H9 (cell line): ENCODE measurements at regions not wholly inside any gene's neighbourhood (a gene's known extent, or its start where the extent isn't known, plus 50 kb on each side); places are given as distances from the start of the nearest gene placed in this dataset.

Experiments
- DNase-seq: peaks from one replicate; pipeline ENCODE4 v3.0.0-alpha.2; 2017
- H2AFZ ChIP-seq: one replicate; pipeline ENCODE4 v1.6.1; 2013; ENCODE audit warnings: mild to moderate bottlenecking, low read length, control low read depth, moderate library complexity
- H2AK5ac ChIP-seq: 2 replicates; pipeline ENCODE4 v1.6.1; 2013; ENCODE audit warnings: low read length, control low read depth, mixed read lengths; ENCODE audit not compliant: insufficient read length
- H2BK120ac ChIP-seq: one replicate; pipeline ENCODE4 v1.6.1; 2013; ENCODE audit warnings: low read depth, mild to moderate bottlenecking, low read length, control low read depth, inconsistent platforms; ENCODE audit not compliant: poor library complexity, severe bottlenecking
- H2BK12ac ChIP-seq: 2 replicates; pipeline ENCODE4 v1.6.1; 2013; ENCODE audit warnings: low read length, control low read depth, mixed read lengths, low read depth; ENCODE audit not compliant: insufficient read length
- H2BK15ac ChIP-seq: 2 replicates; pipeline ENCODE4 v1.6.1; 2013; ENCODE audit warnings: low read depth, low read length, control low read depth
- H2BK20ac ChIP-seq: one replicate; pipeline ENCODE4 v1.6.1; 2013; ENCODE audit warnings: low read depth, mild to moderate bottlenecking, low read length, control low read depth, inconsistent platforms; ENCODE audit not compliant: poor library complexity, severe bottlenecking
- H2BK5ac ChIP-seq: 2 replicates; pipeline ENCODE4 v1.6.1; 2013; ENCODE audit warnings: low read length, control low read depth, mixed read lengths; ENCODE audit not compliant: insufficient read length
- H3K14ac ChIP-seq: 2 replicates; pipeline ENCODE4 v1.6.1; 2013; ENCODE audit warnings: low read length, control low read depth; ENCODE audit not compliant: insufficient read depth
- H3K18ac ChIP-seq: 2 replicates; pipeline ENCODE4 v1.6.1; 2013; ENCODE audit warnings: low read depth, mild to moderate bottlenecking, mixed read lengths, low read length, control low read depth; ENCODE audit not compliant: insufficient read length
- H3K23ac ChIP-seq: 2 replicates; pipeline ENCODE4 v1.6.1; 2013; ENCODE audit warnings: low read length, control low read depth, mixed read lengths, low read depth; ENCODE audit not compliant: insufficient read length
- H3K23me2 ChIP-seq: 2 replicates; pipeline ENCODE4 v1.6.1; 2013; ENCODE audit warnings: low read depth, mild to moderate bottlenecking, mixed read lengths, low read length, control low read depth; ENCODE audit not compliant: insufficient read length, poor library complexity, severe bottlenecking
- H3K27ac ChIP-seq: 2 replicates; pipeline ENCODE4 v1.5.1; 2013; ENCODE audit warnings: low read length, control low read depth, mixed read lengths, low read depth; ENCODE audit not compliant: insufficient read length
- H3K27me3 ChIP-seq: 2 replicates; pipeline ENCODE4 v1.6.1; 2013; ENCODE audit warnings: low read length, control low read depth, inconsistent platforms; ENCODE audit not compliant: insufficient read depth
- H3K4ac ChIP-seq: 2 replicates; pipeline ENCODE4 v1.6.1; 2013; ENCODE audit warnings: low read depth, mild to moderate bottlenecking, control low read depth, inconsistent platforms, low read length, moderate library complexity
- H3K4me1 ChIP-seq: 2 replicates; pipeline ENCODE4 v1.6.1; 2013; ENCODE audit warnings: low read length, control low read depth, inconsistent platforms; ENCODE audit not compliant: insufficient read depth
- H3K4me2 ChIP-seq: 2 replicates; pipeline ENCODE4 v1.6.1; 2013; ENCODE audit warnings: low read length, control low read depth, mixed read lengths; ENCODE audit not compliant: insufficient read length, insufficient read depth
- H3K56ac ChIP-seq: 2 replicates; pipeline ENCODE4 v1.6.1; 2013; ENCODE audit warnings: low read depth, mild to moderate bottlenecking, mixed read lengths, low read length, control low read depth; ENCODE audit not compliant: insufficient read length
- H3K79me1 ChIP-seq: 2 replicates; pipeline ENCODE4 v1.6.1; 2013; ENCODE audit warnings: low read depth, mild to moderate bottlenecking, moderate library complexity, low read length, control low read depth, inconsistent platforms; ENCODE audit not compliant: insufficient read depth, poor library complexity, severe bottlenecking
- H3K79me2 ChIP-seq: 2 replicates; pipeline ENCODE4 v1.6.1; 2013; ENCODE audit warnings: low read length, control low read depth, inconsistent platforms; ENCODE audit not compliant: insufficient read depth
- H3K9ac ChIP-seq: 2 replicates; pipeline ENCODE4 v1.6.1; 2013; ENCODE audit warnings: low read length, control low read depth, mixed read lengths; ENCODE audit not compliant: insufficient read length; ENCODE audit errors: extremely low read depth
- H3K9me3 ChIP-seq: one replicate; pipeline ENCODE4 v1.6.1; 2013; ENCODE audit warnings: low read depth, low read length, inconsistent platforms; ENCODE audit not compliant: control insufficient read depth
- H3T11ph ChIP-seq: one replicate; pipeline ENCODE4 v1.6.1; 2013; ENCODE audit warnings: mild to moderate bottlenecking, low read length, control low read depth, inconsistent platforms
- H4K20me1 ChIP-seq: one replicate; pipeline ENCODE4 v1.6.1; 2013; ENCODE audit not compliant: control insufficient read depth, insufficient read length, insufficient read depth
- H4K5ac ChIP-seq: 2 replicates; pipeline ENCODE4 v1.6.1; 2013; ENCODE audit warnings: low read depth, mild to moderate bottlenecking, mixed read lengths, low read length, control low read depth; ENCODE audit not compliant: insufficient read length
- H4K8ac ChIP-seq: replicated peaks from 2 replicates; pipeline ENCODE4 v1.6.1; 2013; ENCODE audit warnings: low read length, control low read depth, mixed read lengths, low read depth; ENCODE audit not compliant: insufficient read length
- H4K91ac ChIP-seq: 2 replicates; pipeline ENCODE4 v1.6.1; 2013; ENCODE audit warnings: low read depth, mild to moderate bottlenecking, moderate library complexity, mixed read lengths, low read length, control low read depth; ENCODE audit not compliant: insufficient read length
- H3K27ac Mint-ChIP-seq, 3 experiments: 2 replicates in 2 of 3; 3 replicates in 1 of 3; pipeline ENCODE4 v1.8.0; 2020 to 2021; ENCODE audit warnings: mixed read lengths in 3 of 3, mild to moderate bottlenecking in 1 of 3, moderate library complexity in 1 of 3
- H3K27me3 Mint-ChIP-seq: 2 replicates; pipeline ENCODE4 v1.8.0; 2021; ENCODE audit warnings: low read depth, mild to moderate bottlenecking, moderate library complexity, mixed read lengths
- H3K36me3 Mint-ChIP-seq, 3 experiments: 2 replicates in 2 of 3; 3 replicates in 1 of 3; pipeline ENCODE4 v1.8.0; 2020 to 2021; ENCODE audit warnings: low read depth in 3 of 3, mixed read lengths in 3 of 3; ENCODE audit not compliant: insufficient read depth in 1 of 3
- H3K4me1 Mint-ChIP-seq, 2 experiments: 2 replicates each; pipeline ENCODE4 v1.8.0; 2020; ENCODE audit warnings: mixed read lengths in 2 of 2
- H3K4me3 Mint-ChIP-seq, 2 experiments: 2 replicates in 1 of 2; 3 replicates in 1 of 2; pipeline ENCODE4 v1.8.0; 2020 to 2021; ENCODE audit warnings: mild to moderate bottlenecking in 2 of 2, mixed read lengths in 2 of 2, moderate library complexity in 1 of 2
- H3K9me3 Mint-ChIP-seq, 2 experiments: 2 replicates in 1 of 2; 3 replicates in 1 of 2; pipeline ENCODE4 v1.8.0; 2020; ENCODE audit warnings: mild to moderate bottlenecking in 2 of 2, mixed read lengths in 2 of 2, moderate library complexity in 1 of 2
- TF ChIP-seq, protein P1 (sequence below): fragments of 200-600 bp; sonication (generic); conservative IDR thresholded peaks from 3 replicates; pipeline ENCODE4 v1.8.0; 2021; ENCODE audit warnings: antibody characterized with exemption, mild to moderate bottlenecking

DNA sequence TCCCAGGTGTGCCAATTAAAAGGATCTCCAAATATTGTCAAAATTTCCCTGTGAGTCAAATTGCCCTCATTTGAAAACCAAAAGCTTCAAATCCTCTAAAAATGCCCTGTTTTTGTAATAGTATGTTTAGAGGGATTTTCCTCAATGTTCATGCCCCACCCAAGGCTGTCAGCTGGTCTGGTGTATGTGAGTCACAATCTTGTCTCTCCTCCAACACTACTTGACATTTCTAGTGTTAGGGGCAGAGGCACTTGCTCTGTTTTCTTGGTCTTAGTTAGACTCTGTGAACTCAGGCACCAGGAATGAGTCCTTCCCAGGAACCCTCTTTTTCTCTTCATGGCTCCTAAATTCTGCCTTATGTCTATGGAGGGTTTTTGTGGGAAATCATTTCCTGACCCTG is 634.8 kb downstream of the KCNJ2 start:
- Histone ChIP-seq H3K23ac (no peak overlapping the region), H2BK5ac (no peak overlapping the region), H3T11ph (no peak overlapping the region), H2AFZ (no peak overlapping the region), H2BK12ac (no peak overlapping the region), H3K23me2 (no peaks in the 10 kb centered on the region), H3K4me2 (no peak overlapping the region), H3K27ac (no peak overlapping the region), H3K9ac (no peak overlapping the region), H2BK120ac (no peak overlapping the region), H4K91ac (no peak overlapping the region), H3K56ac (no peak overlapping the region), H3K27me3 (no peaks in the 10 kb centered on the region), H3K9me3 (no peaks in the 10 kb centered on the region), H4K8ac (no peak overlapping the region), H3K79me2 (no peaks in the 10 kb centered on the region), H4K20me1 (no peaks in the 10 kb centered on the region), H3K4me1 (no peaks in the 10 kb centered on the region), H3K79me1 (no peaks in the 10 kb centered on the region), H3K4ac (no peak overlapping the region), H2AK5ac (no peak overlapping the region), H2BK15ac (no peak overlapping the region), H3K14ac (no peak overlapping the region), H3K18ac (no peak overlapping the region), H2BK20ac (no peak overlapping the region), H4K5ac (no peak overlapping the region)
- TF ChIP-seq, protein P1, sequence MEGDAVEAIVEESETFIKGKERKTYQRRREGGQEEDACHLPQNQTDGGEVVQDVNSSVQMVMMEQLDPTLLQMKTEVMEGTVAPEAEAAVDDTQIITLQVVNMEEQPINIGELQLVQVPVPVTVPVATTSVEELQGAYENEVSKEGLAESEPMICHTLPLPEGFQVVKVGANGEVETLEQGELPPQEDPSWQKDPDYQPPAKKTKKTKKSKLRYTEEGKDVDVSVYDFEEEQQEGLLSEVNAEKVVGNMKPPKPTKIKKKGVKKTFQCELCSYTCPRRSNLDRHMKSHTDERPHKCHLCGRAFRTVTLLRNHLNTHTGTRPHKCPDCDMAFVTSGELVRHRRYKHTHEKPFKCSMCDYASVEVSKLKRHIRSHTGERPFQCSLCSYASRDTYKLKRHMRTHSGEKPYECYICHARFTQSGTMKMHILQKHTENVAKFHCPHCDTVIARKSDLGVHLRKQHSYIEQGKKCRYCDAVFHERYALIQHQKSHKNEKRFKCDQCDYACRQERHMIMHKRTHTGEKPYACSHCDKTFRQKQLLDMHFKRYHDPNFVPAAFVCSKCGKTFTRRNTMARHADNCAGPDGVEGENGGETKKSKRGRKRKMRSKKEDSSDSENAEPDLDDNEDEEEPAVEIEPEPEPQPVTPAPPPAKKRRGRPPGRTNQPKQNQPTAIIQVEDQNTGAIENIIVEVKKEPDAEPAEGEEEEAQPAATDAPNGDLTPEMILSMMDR: no peak
- no peak for DNase-seq
- H3K27me3 Mint-ChIP-seq: no peaks in the 10 kb centered on the region
- peaks cover 5 to 13% of the 10 kb centered on the region in 2 experiments; a peak in 4 of 5 replicates for H3K9me3 Mint-ChIP-seq
- peaks cover 0 to 10% (median 0%) of the 10 kb centered on the region in 3 experiments; a peak in 1 of 7 replicates for H3K36me3 Mint-ChIP-seq
- H3K27ac Mint-ChIP-seq: no peak overlapping the region; a peak in 1 of 7 replicates
- H3K4me1 Mint-ChIP-seq: no peaks in the 10 kb centered on the region
- H3K4me3 Mint-ChIP-seq: no peak overlapping the region
